HG03025 (cell line): ENCODE measurements at regions not wholly inside any gene's neighbourhood (a gene's known extent, or its start where the extent isn't known, plus 50 kb on each side); places are given as distances from the start of the nearest gene placed in this dataset.
"Not testable (repeated sequence)": the region's sequence is repeated elsewhere in the genome, so short reads cannot be mapped to it uniquely, and the experiment has no call there.

Experiments
- ATAC-seq: cut with Tn5 transposase; IDR thresholded peaks from one replicate; pipeline ENCODE4 v1.9.1; 2021; ENCODE audit warnings: mild to moderate bottlenecking, moderate library complexity; ENCODE audit not compliant: unreplicated experiment, low FRiP score

DNA sequence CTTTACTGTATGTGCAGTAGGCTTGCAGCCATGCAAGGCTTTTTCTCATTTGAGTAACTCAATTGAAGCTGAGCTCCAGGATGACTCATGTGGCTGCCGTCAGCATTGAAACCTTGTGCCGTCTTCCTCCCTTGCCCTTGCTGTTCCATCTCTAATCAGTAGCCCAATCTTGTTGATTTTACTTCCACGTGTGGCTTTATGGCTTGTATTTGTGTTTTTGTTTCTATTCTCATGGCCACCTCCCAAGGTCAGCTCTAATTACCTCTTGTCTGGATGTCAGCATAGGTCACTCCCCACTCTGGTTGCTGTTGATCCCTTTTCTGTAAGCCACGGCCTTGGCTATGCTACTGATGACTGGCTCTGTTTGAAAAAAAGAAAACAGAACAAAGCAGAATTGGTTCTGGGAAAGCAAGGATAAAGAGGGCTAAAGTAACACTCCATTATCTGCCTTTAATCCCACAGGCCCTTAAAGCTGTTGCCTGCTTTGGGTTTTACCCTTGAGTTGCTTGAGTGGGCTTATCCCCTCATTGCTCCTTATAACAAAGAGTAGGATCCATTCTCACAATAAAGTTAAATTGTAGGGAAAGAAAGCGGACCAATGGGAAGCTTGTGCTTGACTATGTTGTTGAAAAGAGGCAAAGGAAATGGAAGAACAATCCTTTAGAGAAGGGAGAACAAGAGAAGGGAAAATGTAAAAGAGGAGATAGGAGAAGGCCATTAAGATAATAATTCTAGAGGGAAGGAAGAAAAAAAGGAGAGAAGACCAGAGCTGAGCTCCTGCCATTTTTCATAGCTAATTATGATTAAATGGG is 173.9 kb upstream of the PGRMC2 start:
- peak; percentile 85 for ATAC-seq

DNA sequence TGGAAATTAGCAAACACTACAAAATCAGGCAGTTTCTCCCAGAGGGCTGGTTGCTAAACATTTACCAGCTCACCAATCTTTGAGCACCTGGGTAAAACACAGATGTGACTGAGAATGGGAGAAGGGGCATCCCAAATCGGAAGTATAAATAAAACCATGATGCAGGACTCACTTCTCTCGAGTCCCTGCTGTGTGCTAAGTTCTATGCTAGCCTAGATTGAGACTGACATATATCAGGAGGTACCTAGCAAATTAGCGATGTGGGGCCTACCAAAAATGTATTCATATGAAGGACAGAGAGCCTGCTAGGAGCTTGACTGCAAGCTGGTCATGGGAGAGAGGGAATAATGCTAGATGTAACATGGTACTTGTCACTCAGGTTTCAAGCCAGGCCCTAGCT is 171.9 kb upstream of the PGRMC2 start:
- ATAC-seq: no peak

DNA sequence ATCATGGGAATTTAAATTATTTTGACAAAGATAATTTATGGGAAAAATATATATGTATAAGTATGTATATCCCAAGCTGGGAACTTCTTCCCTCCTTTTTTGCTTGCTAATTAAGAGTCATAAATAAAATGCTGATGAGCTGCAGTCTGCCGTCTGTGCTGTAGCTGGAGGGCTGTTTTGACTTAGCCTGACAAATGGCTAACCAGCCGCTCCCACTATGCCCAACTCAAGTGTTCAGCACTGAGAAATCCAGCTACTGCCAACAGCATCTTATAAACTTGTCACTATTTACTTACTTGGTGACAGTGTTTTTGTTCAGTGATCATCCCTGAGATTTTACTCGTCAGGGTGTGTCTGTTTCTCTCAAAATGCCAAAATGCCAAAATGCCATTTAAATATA is 171.2 kb upstream of the PGRMC2 start:
- no peak for ATAC-seq

DNA sequence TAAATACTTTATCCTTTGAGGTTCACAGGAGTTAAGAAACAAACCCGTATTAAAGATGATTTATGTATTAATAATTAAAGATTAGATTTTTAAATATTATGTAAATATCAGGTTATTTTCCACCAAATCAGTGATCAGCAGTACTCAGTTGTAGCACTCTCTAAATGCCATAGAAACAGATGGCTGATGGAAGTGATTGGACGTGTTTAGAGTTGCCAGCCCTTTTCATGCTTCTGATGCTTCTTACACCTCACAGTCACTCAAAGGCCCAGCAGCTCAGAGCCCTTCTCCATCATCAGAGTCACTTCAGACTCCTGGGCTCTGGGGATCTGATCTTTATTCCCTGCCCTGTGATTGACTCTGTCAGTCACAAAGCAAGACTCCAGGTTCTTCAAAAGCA is 170.1 kb upstream of the PGRMC2 start:
- ATAC-seq: no peak

DNA sequence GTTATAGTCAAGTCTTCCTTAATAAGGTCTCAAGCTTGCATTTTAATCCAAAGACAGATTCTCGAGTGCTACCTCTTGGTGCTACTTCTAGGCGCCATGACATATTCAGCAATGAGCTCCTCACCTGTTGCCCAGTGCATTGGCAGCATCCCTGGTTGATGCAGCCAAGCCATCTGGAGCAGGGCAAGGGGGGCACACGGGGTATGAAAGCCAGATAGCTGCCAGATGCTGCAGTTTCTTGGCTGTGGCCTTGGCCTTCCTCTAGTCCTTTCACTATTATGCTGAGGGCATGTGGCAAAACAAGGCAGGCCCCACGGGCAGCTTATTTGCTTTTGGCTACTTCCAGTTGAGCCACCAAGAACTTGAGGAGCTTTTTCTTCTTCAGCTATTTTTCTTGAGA is 168.6 kb upstream of the PGRMC2 start:
- no peak for ATAC-seq

DNA sequence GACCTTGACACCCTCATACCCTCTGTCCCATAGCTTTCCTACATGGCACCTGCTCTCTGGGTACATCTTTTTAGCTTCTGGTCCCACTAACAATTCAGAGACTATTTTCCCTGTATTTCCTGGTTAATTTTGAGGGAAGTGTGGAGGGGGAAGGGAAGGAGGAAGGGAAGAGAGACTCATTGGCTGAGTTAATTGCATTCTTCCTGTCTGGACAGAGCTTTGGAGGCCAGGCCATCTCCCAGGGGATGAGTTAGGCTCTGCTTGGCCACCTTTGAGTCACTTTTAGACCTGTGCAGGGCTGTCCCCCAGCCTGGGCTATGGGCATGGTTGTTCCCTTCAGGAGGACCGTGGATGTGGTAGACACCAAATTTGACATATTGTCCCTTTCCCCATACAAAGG is 167.9 kb upstream of the PGRMC2 start:
- no peak for ATAC-seq

DNA sequence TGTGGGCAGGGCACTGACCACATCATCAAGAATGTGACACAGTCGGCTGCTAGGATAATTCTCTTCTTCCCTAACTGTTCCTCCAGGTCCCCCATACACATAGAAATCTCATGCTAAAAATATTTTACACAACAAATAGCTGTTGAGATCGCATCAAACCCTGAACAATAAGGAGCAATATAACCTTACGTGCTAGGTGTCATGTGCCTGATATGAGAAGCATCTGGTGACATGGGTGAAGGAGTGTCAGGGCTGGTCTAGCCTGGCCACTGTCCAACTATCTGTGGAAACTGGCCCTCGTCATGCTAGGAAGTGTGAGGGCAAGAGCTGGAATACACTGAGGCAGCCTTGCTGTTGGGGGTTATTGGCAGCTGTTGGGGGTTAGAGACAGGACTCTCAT is 167.3 kb upstream of the PGRMC2 start:
- no peak for ATAC-seq

DNA sequence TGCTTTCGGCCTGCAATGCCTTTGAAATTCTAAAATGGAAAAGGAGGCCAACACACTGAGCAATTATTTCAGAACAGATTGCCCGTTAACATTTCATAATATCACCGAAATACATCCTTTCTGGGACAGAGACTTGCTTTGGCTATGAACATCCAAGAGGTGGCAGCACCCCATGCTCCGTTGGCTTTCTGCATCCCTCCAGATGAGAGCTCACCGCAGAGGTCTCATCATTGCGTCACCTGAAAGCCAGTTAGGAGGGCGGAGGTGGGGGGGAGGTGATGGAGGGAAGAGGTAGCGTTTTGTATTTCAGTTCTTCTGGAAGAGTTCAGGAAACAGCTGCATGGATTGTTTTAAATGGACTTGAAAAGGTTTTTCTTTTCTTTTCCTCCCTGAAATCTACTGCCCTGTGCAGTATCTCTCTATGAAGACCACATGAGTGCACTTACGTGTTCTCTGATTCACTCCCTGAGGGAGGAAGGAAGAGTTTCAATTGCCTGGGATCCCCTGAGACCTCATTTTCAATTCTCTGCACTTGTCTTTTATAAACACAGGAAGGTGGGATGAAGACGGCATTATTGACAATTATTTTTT is 166.8 kb upstream of the PGRMC2 start:
- peak; percentile 99 for ATAC-seq

DNA sequence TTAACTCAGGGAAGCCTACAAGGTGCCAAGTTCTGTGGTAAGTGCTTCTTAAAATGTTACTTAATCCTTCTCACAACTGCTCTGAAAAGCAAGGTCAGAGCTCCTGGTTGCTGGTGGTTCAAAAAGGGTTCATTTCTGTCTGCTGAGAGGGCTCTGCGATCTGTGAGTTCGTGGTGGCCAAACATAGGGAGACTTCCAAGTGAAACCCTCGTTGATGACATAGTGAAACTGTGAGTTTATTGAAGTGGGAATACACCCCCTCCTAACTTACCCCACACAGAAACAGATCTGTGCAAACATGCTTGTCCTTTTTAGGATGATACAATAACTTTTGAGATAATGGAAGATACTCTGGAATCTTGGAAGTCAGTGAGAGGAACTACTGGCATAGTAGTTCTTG is 164.8 kb upstream of the PGRMC2 start:
- ATAC-seq: no peak

DNA sequence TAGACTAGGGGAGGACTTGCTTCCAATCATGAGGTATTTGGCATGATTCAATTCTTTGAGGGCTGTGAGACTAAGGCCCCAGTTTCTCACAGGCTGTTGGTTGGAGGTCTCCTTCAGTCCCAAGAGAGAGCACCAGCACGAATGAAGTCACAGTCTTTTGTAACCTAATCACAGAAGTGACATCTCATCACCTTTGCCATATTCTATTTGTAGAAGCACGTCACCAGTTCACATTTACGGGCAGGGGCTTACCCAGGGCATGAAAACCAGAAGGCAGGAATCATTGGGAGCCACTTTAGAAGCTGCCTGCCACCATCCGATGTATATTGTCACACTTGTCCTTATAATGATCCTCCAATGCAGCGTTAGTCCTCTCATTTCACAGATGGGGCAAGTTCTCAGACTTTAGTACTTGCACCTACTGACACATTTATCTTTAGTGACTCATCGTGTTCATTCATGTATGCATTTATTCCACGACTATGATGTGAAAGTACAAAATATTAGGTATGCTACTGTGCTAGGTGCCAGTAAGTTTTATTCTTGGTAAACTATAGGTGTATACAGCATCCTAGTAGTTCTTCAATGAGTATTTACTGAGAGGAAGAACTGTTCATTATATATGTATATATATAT is 163.8 kb upstream of the PGRMC2 start:
- no peak for ATAC-seq

DNA sequence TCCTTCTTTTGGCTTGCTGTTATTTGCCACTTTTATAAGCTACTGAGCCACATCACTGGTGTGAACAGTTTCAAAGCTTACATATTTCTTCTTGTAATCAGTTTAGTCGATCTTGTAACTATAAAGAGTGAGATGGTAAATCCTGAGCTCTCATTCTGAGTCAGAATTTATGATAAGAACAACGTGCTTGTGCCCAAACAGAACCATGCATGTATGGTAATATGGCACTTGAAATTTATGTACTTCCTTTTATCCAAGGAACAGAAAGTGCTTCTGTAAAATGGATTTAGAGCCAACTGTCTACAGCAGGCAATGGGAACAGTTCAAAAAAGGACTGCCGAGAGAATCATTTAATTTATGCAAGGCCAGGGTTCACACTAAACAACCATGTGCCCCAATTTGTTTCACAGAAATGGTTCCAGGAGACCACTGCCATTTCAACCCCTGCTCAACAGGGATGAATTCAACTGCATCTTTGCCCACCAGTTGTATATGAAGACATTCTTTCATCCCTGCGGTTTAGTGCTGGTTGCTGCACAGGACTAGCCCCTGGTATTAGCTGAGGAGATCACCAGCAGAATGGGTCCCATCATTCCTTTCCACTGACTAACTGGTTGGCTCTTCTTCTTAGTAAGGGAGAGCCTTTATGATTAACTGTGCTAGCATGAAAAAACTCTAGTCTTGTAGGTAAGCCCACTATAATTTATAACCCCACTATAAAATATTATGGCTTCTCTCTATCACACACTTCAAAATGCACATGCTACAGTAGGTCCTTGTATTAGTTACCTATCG is 162.9 kb upstream of the PGRMC2 start:
- no peak for ATAC-seq

DNA sequence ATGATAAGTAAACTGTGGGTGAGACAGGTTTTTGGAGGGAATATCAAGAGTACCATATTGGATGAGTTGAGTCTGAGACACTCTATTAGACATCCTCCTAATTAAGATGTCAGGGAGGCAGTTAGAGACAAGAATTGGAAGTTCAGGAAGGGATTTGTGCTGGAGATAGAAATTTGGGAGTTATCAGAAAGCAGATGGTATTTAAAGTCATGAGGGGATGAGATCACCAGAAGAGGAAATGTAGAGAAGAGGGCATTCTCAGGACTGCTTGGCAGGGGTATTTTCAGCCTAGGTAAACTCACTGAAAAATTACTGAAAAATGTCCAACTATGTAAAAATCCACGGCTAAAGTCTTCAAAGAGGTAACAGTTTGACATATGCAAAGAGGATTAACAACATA is 161.6 kb upstream of the PGRMC2 start:
- no peak for ATAC-seq

DNA sequence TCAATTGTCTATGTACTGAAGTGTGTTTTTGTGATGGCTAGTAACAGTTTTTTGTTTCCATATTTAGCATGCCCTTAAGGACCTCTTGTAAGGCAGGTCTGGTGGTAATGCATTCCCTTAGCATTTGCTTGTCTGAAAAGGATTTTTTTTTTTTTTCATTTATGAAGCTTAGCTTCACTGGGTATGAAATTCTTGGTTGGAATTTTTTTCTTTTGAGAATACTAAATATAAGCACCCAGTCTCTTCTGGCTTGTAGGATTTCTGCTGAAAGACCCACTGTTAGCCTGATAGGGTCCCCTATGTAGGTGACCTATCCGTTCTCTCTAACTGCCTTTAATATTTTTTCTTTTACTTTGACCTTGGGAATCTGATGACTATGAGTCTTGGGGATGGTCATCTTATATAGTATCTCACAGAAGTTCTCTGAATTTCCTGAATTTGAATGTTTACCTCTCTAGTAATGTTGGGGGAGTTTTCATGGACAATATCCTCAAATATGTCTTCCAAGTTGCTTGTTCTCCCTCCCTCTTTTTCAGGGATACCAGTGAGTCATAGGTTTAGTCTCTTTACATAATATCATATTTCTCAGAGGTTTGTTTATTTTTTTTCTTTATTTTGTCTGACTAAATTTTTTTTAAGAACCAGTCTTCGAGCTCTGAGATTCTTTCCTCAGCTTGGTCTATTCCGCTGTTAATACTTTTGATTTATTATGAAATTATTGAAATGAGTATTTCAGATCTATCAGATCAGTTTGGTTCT is 157.1 kb upstream of the PGRMC2 start:
- ATAC-seq: no peak

DNA sequence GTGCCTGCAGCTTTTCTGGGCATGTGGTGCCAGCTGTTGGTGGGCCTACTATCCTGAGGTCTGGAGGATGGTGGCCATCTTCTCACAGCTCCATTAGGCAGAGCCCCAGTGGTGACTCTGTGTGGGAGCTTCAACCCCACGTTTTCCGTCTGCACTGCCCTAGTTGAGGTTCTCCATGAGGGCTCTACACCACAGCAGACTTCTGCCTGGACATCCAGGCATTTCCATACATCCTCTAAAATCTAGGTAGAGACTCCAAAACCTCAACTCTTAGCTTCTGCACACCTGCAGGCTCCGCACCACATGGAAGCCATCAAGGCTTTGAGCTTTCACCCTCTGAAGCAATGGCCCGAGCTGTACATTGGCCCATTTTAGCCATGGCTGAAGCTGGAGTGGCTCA is 153.3 kb upstream of the PGRMC2 start:
- ATAC-seq: no peak

DNA sequence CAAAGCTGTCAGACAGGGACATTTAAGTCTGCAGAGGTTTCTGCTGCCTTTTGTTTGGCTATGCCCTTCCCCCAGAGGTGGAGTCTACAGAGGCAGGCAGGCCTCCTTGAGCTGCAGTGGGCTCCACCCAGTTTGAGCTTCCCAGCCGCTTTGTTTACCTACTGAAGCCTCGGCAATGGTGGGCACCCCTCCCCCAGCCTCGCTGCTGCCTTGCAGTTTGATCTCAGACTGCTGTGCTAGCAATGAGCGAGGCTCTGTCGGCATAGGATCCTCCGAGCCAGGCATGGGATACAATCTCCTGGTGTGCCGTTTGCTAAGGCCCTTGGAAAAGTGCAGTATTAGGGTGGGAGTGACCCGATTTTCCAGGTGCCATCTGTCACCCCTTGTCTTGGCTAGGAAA is 149.4 kb upstream of the PGRMC2 start:
- ATAC-seq: not testable (repeated sequence)

DNA sequence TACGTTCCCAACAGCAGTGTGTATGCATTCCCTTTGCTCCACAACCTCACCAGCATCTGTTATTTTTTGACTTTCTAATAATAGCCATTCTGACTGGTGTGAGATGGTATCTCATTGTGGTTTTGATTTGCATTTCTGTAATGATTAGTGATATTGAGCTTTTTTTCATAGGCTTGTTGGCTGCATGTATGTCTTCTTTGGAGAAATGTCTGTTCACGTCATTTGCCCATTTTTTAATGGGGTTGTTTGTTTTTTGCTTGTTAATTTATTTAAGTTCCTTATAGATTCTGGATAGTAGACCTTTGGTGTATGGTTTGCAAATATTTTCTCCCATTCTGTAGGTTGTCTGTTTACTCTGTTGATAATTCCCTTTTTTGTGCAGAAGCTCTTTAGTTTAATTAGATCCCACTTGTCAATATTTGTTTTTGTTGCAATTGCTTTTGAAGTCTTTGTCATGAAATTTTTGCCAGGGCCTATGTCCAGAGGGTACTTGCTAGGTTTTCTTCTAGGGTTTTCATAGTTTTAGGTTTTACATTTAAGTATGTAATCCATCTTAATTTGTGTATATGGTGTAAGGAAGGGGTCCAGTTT is 141.5 kb upstream of the PGRMC2 start:
- ATAC-seq: not testable (repeated sequence)

DNA sequence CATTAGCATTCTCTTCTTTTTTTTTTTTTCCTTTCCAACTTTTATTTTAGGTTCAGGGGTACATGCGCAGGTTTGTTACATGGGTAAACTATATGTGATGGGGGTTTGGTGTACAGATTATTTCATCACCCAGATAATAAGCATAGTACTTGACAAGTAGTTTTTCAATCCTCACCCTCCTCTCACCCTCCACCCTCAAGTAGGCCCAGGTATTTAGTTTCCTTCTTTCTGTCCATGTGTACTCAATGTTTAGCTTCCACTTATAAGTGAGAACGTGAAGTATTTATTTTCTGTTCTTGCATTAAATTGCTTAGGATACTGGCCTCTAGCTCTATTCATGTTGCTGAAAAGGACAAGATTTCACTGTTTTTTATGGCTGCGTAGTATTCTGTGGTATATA is 140.8 kb upstream of the PGRMC2 start:
- ATAC-seq: no peak

DNA sequence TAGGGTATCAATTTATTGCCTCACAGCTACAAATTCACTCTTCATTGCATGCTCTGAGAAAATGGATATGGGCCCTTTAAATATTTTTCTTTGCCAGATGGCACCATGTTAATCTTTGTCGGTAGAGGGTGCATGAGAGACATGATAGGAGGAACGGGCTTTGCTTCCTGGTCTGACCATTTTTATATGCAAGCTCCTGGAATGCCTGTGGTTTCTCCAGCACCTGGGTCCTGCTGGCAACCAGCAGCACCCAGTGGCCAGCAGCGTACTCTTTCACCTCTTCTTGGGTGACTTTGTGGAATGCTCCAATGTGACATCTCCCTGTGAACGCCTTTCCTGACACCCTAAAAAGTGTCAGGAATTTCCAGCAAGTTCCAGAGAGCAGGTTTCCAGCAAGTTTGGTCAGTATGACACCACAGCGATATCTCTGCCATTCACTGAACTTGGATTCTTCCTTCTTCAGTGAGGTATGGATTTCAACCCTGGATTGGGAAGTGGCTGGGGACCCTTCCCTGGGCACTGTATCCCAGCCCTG is 140.3 kb upstream of the PGRMC2 start:
- ATAC-seq: no peak

DNA sequence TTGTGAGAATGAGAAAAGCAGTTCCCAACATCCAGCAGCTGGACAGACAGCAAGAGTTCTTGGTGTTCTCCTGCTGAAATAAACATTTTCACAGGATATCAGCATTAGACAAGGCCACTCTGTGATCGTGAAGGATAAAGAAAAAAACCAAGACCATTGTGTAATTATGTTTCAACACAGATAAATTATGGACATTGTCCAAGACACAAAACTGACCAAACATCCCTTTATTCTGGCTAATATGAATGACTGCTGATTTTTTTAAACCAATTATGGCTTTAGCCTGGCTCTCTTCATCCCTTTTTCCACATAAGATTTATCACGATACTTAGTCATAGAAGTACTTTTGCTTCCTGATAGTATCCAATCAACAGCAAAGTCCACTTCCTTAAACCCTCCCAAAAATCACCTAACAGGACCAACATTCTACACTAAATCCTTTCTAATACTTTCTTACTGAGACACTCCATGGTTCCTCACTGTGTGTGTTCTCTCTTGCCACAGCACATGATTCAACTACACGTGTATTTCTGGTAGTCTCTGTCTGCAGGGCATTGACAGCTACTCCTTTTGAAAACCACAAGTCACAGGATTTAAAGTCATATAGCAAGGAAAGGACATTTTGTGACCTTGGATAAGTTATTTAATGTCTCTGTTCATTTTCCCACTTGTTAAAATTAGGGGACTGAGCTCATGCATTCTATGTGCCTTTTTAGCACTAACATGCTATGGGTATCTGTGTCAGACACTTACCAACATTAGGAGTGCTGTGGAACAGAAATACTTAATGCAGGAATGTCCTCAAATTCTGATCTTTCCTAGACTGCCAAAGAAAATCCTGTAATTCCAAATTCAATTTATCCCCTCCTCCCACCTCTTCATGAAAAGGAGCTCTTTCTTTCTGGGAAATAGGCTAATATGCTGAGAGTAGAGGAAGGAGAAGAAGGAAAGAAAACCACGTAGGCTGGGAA is 137.2 kb upstream of the PGRMC2 start:
- ATAC-seq: no peak
